ENCODE measurements at regions not wholly inside any gene's neighbourhood (a gene's known extent, or its start where the extent isn't known, plus 50 kb on each side); places are given as distances from the start of the nearest gene placed in this dataset.

GRCh38 chr5:33330992-33331391 lies 109.8 kb upstream of the TARS1 start:
- H3K4me1 ChIP-seq (ENCODE audit: control insufficient read depth, insufficient read depth, low read length, poor library complexity, severe bottlenecking) = no peaks in the 10 kb centered on the region
- H3K36me3 ChIP-seq (ENCODE audit: control insufficient read depth, insufficient read depth, low read length) = no peaks in the 10 kb centered on the region
- H3K9me3 ChIP-seq (ENCODE audit: control insufficient read depth, low read length) = no peaks in the 10 kb centered on the region
- no peak overlapping the region for H3K4me3 ChIP-seq (ENCODE audit: extremely low read depth, insufficient read depth, low read length, poor library complexity, severe bottlenecking)
- no peak overlapping the region for H3K27ac ChIP-seq (ENCODE audit: low read depth, low read length, severe bottlenecking)

DNA sequence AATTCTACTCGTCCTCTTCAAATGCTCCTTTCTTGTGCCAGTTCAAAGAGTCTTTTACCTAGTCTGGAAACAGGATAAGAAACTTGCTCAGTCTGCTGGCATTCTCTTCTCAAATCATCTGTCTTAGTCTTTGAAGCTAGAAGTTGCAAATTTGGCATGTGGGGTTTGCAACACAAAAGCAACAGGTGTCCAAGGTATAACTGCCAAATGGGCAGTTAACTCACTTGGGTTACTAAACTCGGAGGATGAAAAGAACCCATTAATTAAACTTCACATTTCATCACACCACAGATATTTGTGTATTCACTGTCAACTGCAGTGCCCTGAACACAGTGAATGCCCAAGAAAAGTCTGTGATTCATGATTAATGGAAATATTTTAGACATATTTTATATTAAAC lies 108.0 kb upstream of the TARS1 start:
- Histone ChIP-seq H3K27ac (ENCODE audit: low read depth, low read length, severe bottlenecking) (no peak overlapping the region), H3K4me1 (ENCODE audit: control insufficient read depth, insufficient read depth, low read length, poor library complexity, severe bottlenecking) (no peaks in the 10 kb centered on the region), H3K4me3 (ENCODE audit: extremely low read depth, insufficient read depth, low read length, poor library complexity, severe bottlenecking) (no peak overlapping the region), H3K9me3 (ENCODE audit: control insufficient read depth, low read length) (no peaks in the 10 kb centered on the region), H3K36me3 (ENCODE audit: control insufficient read depth, insufficient read depth, low read length) (no peaks in the 10 kb centered on the region)
- 73 to 100% methylated on average over 1 to 2 of the region's 2 CpGs for WGBS, 2 experiments (ENCODE audit: insufficient coverage in 2 of 2)

DNA sequence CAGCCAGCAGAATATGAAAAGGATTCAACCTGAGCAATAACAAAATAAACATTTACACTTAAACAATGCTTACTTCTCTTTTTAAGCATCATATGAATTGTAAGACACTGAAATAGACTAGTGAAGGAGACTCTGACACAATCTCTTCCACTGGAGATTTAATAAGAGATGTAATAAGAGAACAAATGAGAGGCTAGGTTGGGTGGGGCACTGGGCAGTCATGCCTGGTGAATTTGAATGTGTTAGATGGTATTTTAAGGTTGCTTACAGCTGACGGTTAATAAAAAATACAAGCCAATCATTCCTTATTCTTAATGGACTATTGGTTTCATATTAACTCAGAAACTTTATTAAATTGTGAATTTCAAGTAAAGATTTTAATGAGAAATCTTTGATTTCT lies 105.9 kb upstream of the TARS1 start:
- Histone ChIP-seq H3K36me3 (ENCODE audit: control insufficient read depth, insufficient read depth, low read length) (no peaks in the 10 kb centered on the region), H3K27ac (ENCODE audit: low read depth, low read length, severe bottlenecking) (no peak overlapping the region), H3K4me1 (ENCODE audit: control insufficient read depth, insufficient read depth, low read length, poor library complexity, severe bottlenecking) (no peaks in the 10 kb centered on the region), H3K4me3 (ENCODE audit: extremely low read depth, insufficient read depth, low read length, poor library complexity, severe bottlenecking) (no peak overlapping the region), H3K9me3 (ENCODE audit: control insufficient read depth, low read length) (no peaks in the 10 kb centered on the region)
- no CpG with 5 or more reads among the region's 1 CpG for WGBS, 2 experiments (ENCODE audit: insufficient coverage in 2 of 2)

DNA sequence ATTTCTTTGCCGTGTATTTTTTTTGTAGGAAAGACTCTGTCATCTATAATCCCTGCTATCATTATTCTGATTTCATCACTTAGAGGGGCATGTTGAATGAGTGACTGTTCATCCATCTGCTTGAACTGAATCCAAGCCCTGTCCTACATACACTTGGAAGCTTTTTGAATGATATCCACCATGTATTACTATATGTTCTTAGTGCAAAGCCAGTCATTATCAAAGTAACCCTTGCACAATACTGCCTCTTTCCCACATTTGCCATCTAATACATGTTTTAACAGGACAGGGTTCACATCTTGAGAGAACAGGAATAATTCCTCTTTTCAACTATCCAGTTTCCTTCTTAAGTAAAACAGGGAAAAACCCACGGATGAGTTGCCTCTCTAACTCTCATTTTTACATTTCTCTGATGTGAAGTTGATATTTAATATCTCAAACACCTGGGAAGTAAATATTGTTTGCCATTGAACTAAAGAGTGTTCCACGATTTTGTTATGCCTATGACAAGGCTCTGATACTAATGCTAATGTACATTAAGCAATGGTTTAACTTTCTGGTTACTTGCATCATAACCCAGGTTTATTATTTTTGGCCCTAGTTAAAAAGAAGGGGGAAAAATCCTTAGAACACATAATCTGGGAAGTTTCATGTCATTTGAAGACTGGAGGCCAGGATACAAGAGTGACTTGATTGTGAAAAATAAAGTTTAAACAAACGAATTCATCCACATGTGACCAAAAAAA lies 103.7 kb upstream of the TARS1 start:
- H3K4me1 ChIP-seq (ENCODE audit: control insufficient read depth, insufficient read depth, low read length, poor library complexity, severe bottlenecking) = no peaks in the 10 kb centered on the region
- H3K36me3 ChIP-seq (ENCODE audit: control insufficient read depth, insufficient read depth, low read length) = no peaks in the 10 kb centered on the region
- H3K9me3 ChIP-seq (ENCODE audit: control insufficient read depth, low read length) = no peaks in the 10 kb centered on the region
- WGBS, 2 experiments (ENCODE audit: insufficient coverage in 2 of 2) = no CpG with 5 or more reads among the region's 4 CpGs
- no peak overlapping the region for H3K27ac ChIP-seq (ENCODE audit: low read depth, low read length, severe bottlenecking)
- no peak overlapping the region for H3K4me3 ChIP-seq (ENCODE audit: extremely low read depth, insufficient read depth, low read length, poor library complexity, severe bottlenecking)

GRCh38 chr5:33337637-33337992 lies 103.2 kb upstream of the TARS1 start:
- no peak overlapping the region for H3K4me3 ChIP-seq (ENCODE audit: extremely low read depth, insufficient read depth, low read length, poor library complexity, severe bottlenecking)
- 82 to 89% methylated on average over 1 of the region's 2 CpGs for WGBS, 2 experiments (ENCODE audit: insufficient coverage in 2 of 2)
- no peaks in the 10 kb centered on the region for H3K9me3 ChIP-seq (ENCODE audit: control insufficient read depth, low read length)
- H3K36me3 ChIP-seq (ENCODE audit: control insufficient read depth, insufficient read depth, low read length) = no peaks in the 10 kb centered on the region
- no peak overlapping the region for H3K27ac ChIP-seq (ENCODE audit: low read depth, low read length, severe bottlenecking)
- no peaks in the 10 kb centered on the region for H3K4me1 ChIP-seq (ENCODE audit: control insufficient read depth, insufficient read depth, low read length, poor library complexity, severe bottlenecking)

GRCh38 chr5:33338336-33339110 lies 102.2 kb upstream of the TARS1 start:
- no peaks in the 10 kb centered on the region for H3K36me3 ChIP-seq (ENCODE audit: control insufficient read depth, insufficient read depth, low read length)
- no peak overlapping the region for H3K4me3 ChIP-seq (ENCODE audit: extremely low read depth, insufficient read depth, low read length, poor library complexity, severe bottlenecking)
- H3K27ac ChIP-seq (ENCODE audit: low read depth, low read length, severe bottlenecking) = no peak overlapping the region
- no peaks in the 10 kb centered on the region for H3K4me1 ChIP-seq (ENCODE audit: control insufficient read depth, insufficient read depth, low read length, poor library complexity, severe bottlenecking)
- 80 to 100% methylated on average over 1 of the region's 4 CpGs for WGBS, 2 experiments (ENCODE audit: insufficient coverage in 2 of 2)
- H3K9me3 ChIP-seq (ENCODE audit: control insufficient read depth, low read length) = no peaks in the 10 kb centered on the region

- Histone ChIP-seq H3K27ac (ENCODE audit: low read depth, low read length, severe bottlenecking) (no peak overlapping the region), H3K4me1 (ENCODE audit: control insufficient read depth, insufficient read depth, low read length, poor library complexity, severe bottlenecking) (no peaks in the 10 kb centered on the region), H3K9me3 (ENCODE audit: control insufficient read depth, low read length) (no peaks in the 10 kb centered on the region), H3K4me3 (ENCODE audit: extremely low read depth, insufficient read depth, low read length, poor library complexity, severe bottlenecking) (no peak overlapping the region), H3K36me3 (ENCODE audit: control insufficient read depth, insufficient read depth, low read length) (no peaks in the 10 kb centered on the region)
Measured at GRCh38 chr5:33339413-33339812, 101.4 kb upstream of the TARS1 start.

DNA sequence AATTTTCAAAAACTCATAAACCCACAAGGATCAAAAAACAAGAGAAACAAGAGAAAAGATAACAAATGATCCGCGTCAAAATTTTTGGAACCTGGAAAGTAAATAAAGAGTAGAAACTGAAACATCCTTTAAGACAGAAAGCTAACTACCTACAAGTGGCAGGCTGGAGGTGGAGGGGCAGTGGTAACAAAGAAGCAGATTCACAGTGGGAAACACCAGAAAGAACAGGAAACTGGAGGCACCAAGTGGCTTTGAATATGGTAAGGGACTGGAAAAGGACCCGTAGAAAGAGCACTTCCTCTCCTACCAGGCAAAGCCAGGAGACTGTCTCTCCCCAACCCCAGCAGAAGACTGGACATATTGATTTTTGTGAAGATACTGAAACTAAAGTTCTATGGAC lies 100.6 kb upstream of the TARS1 start:
- H3K27ac ChIP-seq (ENCODE audit: low read depth, low read length, severe bottlenecking) = no peak overlapping the region
- H3K36me3 ChIP-seq (ENCODE audit: control insufficient read depth, insufficient read depth, low read length) = no peaks in the 10 kb centered on the region
- no CpG with 5 or more reads among the region's 3 CpGs for WGBS, 2 experiments (ENCODE audit: insufficient coverage in 2 of 2)
- H3K9me3 ChIP-seq (ENCODE audit: control insufficient read depth, low read length) = no peaks in the 10 kb centered on the region
- no peaks in the 10 kb centered on the region for H3K4me1 ChIP-seq (ENCODE audit: control insufficient read depth, insufficient read depth, low read length, poor library complexity, severe bottlenecking)
- no peak overlapping the region for H3K4me3 ChIP-seq (ENCODE audit: extremely low read depth, insufficient read depth, low read length, poor library complexity, severe bottlenecking)

DNA sequence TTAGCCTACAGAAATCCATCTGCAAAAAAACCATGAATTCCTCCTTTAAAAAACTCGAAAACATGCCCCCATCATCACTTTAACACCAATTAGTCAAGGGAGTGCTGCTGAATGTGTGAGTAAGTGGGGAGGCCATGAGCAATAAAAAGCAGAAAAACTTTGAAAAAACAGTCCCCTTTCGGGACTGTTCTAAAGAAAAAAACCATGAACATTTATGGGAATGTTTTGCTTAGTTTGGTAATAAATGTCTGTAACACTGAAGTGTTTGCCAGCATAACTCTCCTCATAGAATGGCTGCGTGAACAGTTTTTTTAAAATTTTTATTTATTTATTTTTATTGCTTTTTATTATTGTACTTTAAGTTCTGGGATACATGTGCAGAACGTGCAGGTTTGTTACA lies 99.4 kb upstream of the TARS1 start:
- Histone ChIP-seq H3K4me3 (ENCODE audit: extremely low read depth, insufficient read depth, low read length, poor library complexity, severe bottlenecking) (no peak overlapping the region), H3K36me3 (ENCODE audit: control insufficient read depth, insufficient read depth, low read length) (no peaks in the 10 kb centered on the region), H3K9me3 (ENCODE audit: control insufficient read depth, low read length) (no peaks in the 10 kb centered on the region), H3K27ac (ENCODE audit: low read depth, low read length, severe bottlenecking) (no peak overlapping the region), H3K4me1 (ENCODE audit: control insufficient read depth, insufficient read depth, low read length, poor library complexity, severe bottlenecking) (no peaks in the 10 kb centered on the region)
- WGBS, 2 experiments (ENCODE audit: insufficient coverage in 2 of 2) = 86 to 100% methylated on average over 1 of the region's 4 CpGs

DNA sequence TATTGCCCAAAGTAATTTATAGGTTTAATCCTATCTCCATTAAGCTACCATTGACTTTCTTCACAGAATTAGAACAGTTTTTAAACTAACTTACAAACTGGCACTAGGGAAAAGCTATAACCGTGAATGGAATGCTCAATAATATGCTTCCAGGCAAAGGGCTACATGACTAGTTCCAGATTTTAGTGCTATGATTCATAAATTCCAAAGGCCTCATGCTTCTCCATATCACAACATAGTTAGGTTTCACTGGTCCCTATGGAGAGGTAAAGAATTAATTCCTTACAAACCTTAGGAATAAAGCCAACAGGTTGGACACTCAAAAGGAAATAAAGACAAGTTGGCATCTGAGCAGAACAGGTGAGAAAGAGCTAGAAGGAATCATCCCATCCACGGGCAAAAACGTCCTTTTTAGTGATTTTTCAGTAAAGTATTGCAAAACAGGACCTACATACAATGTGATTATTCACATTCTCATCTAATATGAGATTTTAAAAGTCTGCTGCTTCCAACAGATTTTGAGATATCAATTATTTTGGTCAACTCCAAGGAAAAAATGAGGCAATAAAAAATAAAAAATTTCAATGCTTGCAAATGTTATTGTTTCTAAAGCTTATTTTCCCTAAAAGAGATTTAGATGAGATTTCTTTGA lies 97.0 kb upstream of the TARS1 start:
- no peaks in the 10 kb centered on the region for H3K36me3 ChIP-seq (ENCODE audit: control insufficient read depth, insufficient read depth, low read length)
- H3K4me3 ChIP-seq (ENCODE audit: extremely low read depth, insufficient read depth, low read length, poor library complexity, severe bottlenecking) = no peak overlapping the region
- no peak overlapping the region for H3K27ac ChIP-seq (ENCODE audit: low read depth, low read length, severe bottlenecking)
- no peaks in the 10 kb centered on the region for H3K4me1 ChIP-seq (ENCODE audit: control insufficient read depth, insufficient read depth, low read length, poor library complexity, severe bottlenecking)
- H3K9me3 ChIP-seq (ENCODE audit: control insufficient read depth, low read length) = no peaks in the 10 kb centered on the region
- WGBS, 2 experiments (ENCODE audit: insufficient coverage in 2 of 2) = 100% methylated on average over 1 of the region's 3 CpGs

DNA sequence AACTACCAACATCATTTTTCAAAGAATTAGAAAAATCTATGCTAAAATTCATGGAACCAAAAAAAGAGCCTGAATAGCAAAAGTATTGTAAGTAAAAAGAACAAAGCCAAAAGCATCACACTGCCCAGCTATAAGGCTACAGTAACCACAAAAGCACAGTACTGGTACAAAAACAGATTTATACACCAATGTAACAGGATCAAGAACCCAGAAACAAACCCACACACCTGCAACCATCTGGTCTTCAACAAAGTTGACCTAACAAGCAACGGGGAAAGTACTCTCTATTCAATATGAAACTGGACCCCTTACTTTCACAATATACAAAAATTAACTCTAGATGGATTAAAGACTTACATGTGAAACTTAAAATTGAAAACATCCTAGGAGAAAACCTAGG lies 94.2 kb upstream of the TARS1 start:
- Histone ChIP-seq H3K9me3 (ENCODE audit: control insufficient read depth, low read length) (no peaks in the 10 kb centered on the region), H3K36me3 (ENCODE audit: control insufficient read depth, insufficient read depth, low read length) (no peaks in the 10 kb centered on the region), H3K4me3 (ENCODE audit: extremely low read depth, insufficient read depth, low read length, poor library complexity, severe bottlenecking) (no peak overlapping the region), H3K27ac (ENCODE audit: low read depth, low read length, severe bottlenecking) (no peak overlapping the region), H3K4me1 (ENCODE audit: control insufficient read depth, insufficient read depth, low read length, poor library complexity, severe bottlenecking) (no peaks in the 10 kb centered on the region)
- WGBS, 2 experiments (ENCODE audit: insufficient coverage in 2 of 2) = no CpG with 5 or more reads among the region's 1 CpG

Data from mesodermal cell (in vitro differentiated cells).